Fibroblast of lung (primary cell): ENCODE measurements at regions not wholly inside any gene's neighbourhood (a gene's known extent, or its start where the extent isn't known, plus 50 kb on each side); places are given as distances from the start of the nearest gene placed in this dataset.

Experiments used
- DNase-seq, 2 donors: peaks; one replicate each; pipeline versions ENCODE4 v3.0.0 to v3.0.0-alpha.2; 2010; ENCODE audit warnings: low read depth in 2 of 2
- H2AFZ ChIP-seq: 2 replicates; pipeline ENCODE4 v1.5.1; 2012; ENCODE audit warnings: low read length, control low read depth, inconsistent platforms
- H3K27ac ChIP-seq: 2 replicates; pipeline ENCODE4 v1.5.1; 2011; ENCODE audit warnings: low read length, control low read depth; ENCODE audit not compliant: insufficient read depth
- H3K27me3 ChIP-seq: 2 replicates; pipeline ENCODE4 v1.5.1; 2011; ENCODE audit warnings: mild to moderate bottlenecking, low read length; ENCODE audit not compliant: control insufficient read depth, insufficient read depth
- H3K36me3 ChIP-seq: 2 replicates; pipeline ENCODE4 v1.5.1; 2011; ENCODE audit warnings: low read length; ENCODE audit not compliant: control insufficient read depth, insufficient read depth
- H3K4me1 ChIP-seq: 2 replicates; pipeline ENCODE4 v1.5.1; 2011; ENCODE audit warnings: low read length; ENCODE audit not compliant: control insufficient read depth, insufficient read depth; ENCODE audit errors: extremely low read depth
- H3K4me2 ChIP-seq: 2 replicates; pipeline ENCODE4 v1.5.1; 2011; ENCODE audit warnings: low read length, control low read depth; ENCODE audit not compliant: insufficient read depth; ENCODE audit errors: extremely low read depth
- H3K4me3 ChIP-seq, 4 experiments: fragments of 200-600 bp in 1 of 4; sonication (generic) in 1 of 4; replicated peaks in 1 of 4; 2 replicates each; pipeline ENCODE4 v1.5.1; 2011 to 2016; ENCODE audit warnings: low read length in 4 of 4, low read depth in 3 of 4, mild to moderate bottlenecking in 3 of 4, control low read depth in 2 of 4, inconsistent platforms in 1 of 4, mixed read lengths in 1 of 4; ENCODE audit not compliant: insufficient read depth in 1 of 4; ENCODE audit errors: control extremely low read depth in 1 of 4
- H3K79me2 ChIP-seq: 2 replicates; pipeline ENCODE4 v1.5.1; 2012; ENCODE audit warnings: mild to moderate bottlenecking, low read length, inconsistent platforms; ENCODE audit not compliant: control insufficient read depth, insufficient read depth
- H3K9ac ChIP-seq: 2 replicates; pipeline ENCODE4 v1.5.1; 2011; ENCODE audit warnings: mild to moderate bottlenecking, low read length, control low read depth; ENCODE audit not compliant: insufficient read depth
- H3K9me3 ChIP-seq: 2 replicates; pipeline ENCODE4 v1.5.1; 2012; ENCODE audit warnings: low read depth, low read length; ENCODE audit not compliant: control insufficient read depth, insufficient read depth
- H4K20me1 ChIP-seq: 2 replicates; pipeline ENCODE4 v1.5.1; 2011; ENCODE audit warnings: low read length; ENCODE audit not compliant: control insufficient read depth, insufficient read depth; ENCODE audit errors: extremely low read depth
- CTCF ChIP-seq, 2 donors: IDR thresholded peaks in 1 of 2; conservative IDR thresholded peaks in 1 of 2; 1 replicate in 1 of 2; 2 replicates in 1 of 2; pipeline ENCODE4 v1.5.1; 2011 to 2012; ENCODE audit warnings: low read length in 2 of 2, control low read depth in 1 of 2, inconsistent platforms in 1 of 2, low read depth in 1 of 2, mild to moderate bottlenecking in 1 of 2
- EZH2 ChIP-seq: IDR thresholded peaks from 2 replicates; pipeline ENCODE4 v1.5.1; 2012; ENCODE audit warnings: low read length, control low read depth, mild to moderate bottlenecking; ENCODE audit errors: missing control alignments

DNA sequence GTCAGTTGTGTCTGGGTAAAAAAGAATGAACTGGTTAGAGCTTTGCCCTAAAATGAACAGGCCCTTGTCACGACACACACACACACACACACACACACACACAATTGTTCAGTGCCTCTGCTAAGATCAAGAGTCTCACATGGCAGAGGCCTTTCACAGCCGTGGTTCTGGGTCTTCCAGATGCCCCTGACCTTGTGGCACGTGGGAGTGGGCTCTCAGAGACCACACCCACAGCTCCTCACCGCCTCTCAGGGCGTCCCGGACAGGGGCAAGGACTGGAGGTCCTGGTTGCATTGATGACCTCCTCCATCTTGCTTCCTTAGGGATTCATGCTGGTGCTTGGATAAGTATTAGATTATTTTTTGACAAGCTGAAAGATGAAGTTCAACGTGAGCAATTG, 101.0 kb downstream of the HSPH1 start:
- H3K4me1 ChIP-seq = no peaks in the 10 kb centered on the region
- no peak overlapping the region for H2AFZ ChIP-seq
- H3K79me2 ChIP-seq = no peaks in the 10 kb centered on the region
- no peaks in the 10 kb centered on the region for H4K20me1 ChIP-seq
- no peaks in the 10 kb centered on the region for H3K9me3 ChIP-seq
- H3K4me3 ChIP-seq = no peak overlapping the region
- no peak overlapping the region for H3K4me2 ChIP-seq
- H3K27me3 ChIP-seq = peaks cover 5% of the 10 kb centered on the region
- H3K36me3 ChIP-seq = no peaks in the 10 kb centered on the region
- H3K9ac ChIP-seq = no peak overlapping the region
- TF ChIP-seq CTCF (conservative IDR thresholded peaks at IDR 0.05 in 1 of 2, IDR thresholded peaks at IDR 0.05 in 1 of 2; ENCODE audit: low read depth in 1 of 2, low read length in 2 of 2) = no peak
- TF ChIP-seq EZH2 = no peak
- DNase-seq = no peak
- H3K27ac ChIP-seq = no peak overlapping the region

GRCh38 chr13:31060220-31060619, 101.5 kb downstream of the HSPH1 start:
- Histone ChIP-seq H3K27ac (no peak overlapping the region), H3K27me3 (peaks cover 5% of the 10 kb centered on the region), H3K4me3 (no peak overlapping the region), H3K4me1 (no peaks in the 10 kb centered on the region), H2AFZ (no peak overlapping the region), H3K79me2 (no peaks in the 10 kb centered on the region), H3K4me2 (no peak overlapping the region), H3K9me3 (no peaks in the 10 kb centered on the region), H3K9ac (no peak overlapping the region), H4K20me1 (no peaks in the 10 kb centered on the region), H3K36me3 (no peaks in the 10 kb centered on the region)
- DNase-seq = no peak
- TF ChIP-seq CTCF (conservative IDR thresholded peaks at IDR 0.05 in 1 of 2, IDR thresholded peaks at IDR 0.05 in 1 of 2; ENCODE audit: low read depth in 1 of 2, low read length in 2 of 2) (no peak), EZH2 (no peak)

DNA sequence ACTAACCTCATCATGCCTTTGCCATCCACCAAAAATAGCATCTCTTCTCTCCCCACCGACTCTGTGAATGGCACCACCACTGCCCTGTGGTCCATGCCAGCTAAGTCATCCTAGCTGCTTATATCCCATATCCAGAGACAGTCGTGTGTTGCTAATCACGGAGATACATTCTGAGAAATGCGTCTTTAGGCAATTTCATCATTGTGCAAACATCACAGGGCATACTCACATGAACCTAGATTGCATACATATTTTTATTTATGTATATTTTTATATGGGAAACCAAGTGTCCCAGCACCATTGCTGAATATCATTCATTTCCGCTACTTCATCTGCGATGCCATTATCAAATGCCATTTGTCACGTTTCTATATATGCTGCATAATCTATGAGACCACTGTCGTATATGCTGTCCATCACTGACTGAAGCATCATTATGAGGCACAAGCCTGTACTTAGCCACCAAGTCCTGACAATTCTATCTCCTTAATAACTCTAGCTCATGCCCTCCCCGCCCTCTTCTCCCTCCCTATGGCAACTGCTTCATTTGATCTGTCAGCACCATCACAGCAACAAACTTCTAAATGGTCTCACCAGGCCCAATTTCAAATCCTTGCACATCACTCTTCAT, 104.2 kb downstream of the HSPH1 start:
- no peak overlapping the region for H3K27ac ChIP-seq
- no peaks in the 10 kb centered on the region for H3K4me1 ChIP-seq
- no peak for DNase-seq
- no peak overlapping the region for H3K4me2 ChIP-seq
- no peaks in the 10 kb centered on the region for H4K20me1 ChIP-seq
- TF ChIP-seq CTCF (conservative IDR thresholded peaks at IDR 0.05 in 1 of 2, IDR thresholded peaks at IDR 0.05 in 1 of 2; ENCODE audit: low read depth in 1 of 2, low read length in 2 of 2) (no peak), EZH2 (no peak)
- H2AFZ ChIP-seq = no peak overlapping the region
- H3K27me3 ChIP-seq = peaks cover 5% of the 10 kb centered on the region
- H3K4me3 ChIP-seq = no peak overlapping the region
- no peaks in the 10 kb centered on the region for H3K9me3 ChIP-seq
- no peaks in the 10 kb centered on the region for H3K79me2 ChIP-seq
- no peaks in the 10 kb centered on the region for H3K36me3 ChIP-seq
- H3K9ac ChIP-seq = no peak overlapping the region
